ENCODE measurements at regions not wholly inside any gene's neighbourhood (a gene's known extent, or its start where the extent isn't known, plus 50 kb on each side); places are given as distances from the start of the nearest gene placed in this dataset.
"Not testable (repeated sequence)": the region's sequence is repeated elsewhere in the genome, so short reads cannot be mapped to it uniquely, and the experiment has no call there.

DNA sequence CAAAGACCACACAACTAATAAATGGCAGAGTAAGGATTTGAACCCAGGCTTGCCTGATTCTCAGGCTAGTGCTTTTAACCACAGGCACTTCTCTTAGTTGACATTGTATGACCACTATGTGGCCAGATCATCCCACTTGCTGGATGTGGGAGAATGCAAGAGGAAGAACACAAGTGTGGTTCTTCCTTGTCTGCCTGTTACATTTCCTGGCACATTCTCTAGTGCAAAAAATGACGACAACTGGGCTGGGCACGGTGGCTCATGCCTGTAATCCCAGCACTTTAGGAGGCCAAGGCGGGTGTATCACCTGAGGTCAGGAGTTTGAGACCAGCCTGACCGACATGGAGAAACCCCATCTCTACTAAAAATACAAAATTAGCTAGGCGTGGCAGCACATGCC is 83.0 kb downstream of the GRIN2B start:
- TF ChIP-seq, protein P1, sequence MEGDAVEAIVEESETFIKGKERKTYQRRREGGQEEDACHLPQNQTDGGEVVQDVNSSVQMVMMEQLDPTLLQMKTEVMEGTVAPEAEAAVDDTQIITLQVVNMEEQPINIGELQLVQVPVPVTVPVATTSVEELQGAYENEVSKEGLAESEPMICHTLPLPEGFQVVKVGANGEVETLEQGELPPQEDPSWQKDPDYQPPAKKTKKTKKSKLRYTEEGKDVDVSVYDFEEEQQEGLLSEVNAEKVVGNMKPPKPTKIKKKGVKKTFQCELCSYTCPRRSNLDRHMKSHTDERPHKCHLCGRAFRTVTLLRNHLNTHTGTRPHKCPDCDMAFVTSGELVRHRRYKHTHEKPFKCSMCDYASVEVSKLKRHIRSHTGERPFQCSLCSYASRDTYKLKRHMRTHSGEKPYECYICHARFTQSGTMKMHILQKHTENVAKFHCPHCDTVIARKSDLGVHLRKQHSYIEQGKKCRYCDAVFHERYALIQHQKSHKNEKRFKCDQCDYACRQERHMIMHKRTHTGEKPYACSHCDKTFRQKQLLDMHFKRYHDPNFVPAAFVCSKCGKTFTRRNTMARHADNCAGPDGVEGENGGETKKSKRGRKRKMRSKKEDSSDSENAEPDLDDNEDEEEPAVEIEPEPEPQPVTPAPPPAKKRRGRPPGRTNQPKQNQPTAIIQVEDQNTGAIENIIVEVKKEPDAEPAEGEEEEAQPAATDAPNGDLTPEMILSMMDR (IDR thresholded peaks at IDR 0.05; ENCODE audit: poor library complexity) = not testable (repeated sequence)
- not testable (repeated sequence) for TF ChIP-seq EZH2 (IDR thresholded peaks at IDR 0.05; ENCODE audit: borderline replicate concordance); EZH2phosphoT487 (IDR thresholded peaks at IDR 0.05; ENCODE audit: low read depth, severe bottlenecking, unreplicated experiment)
